DND-41 (cell line): ENCODE measurements at regions not wholly inside any gene's neighbourhood (a gene's known extent, or its start where the extent isn't known, plus 50 kb on each side); places are given as distances from the start of the nearest gene placed in this dataset.

Source experiments
- CTCF ChIP-seq: IDR thresholded peaks from 2 replicates; pipeline ENCODE4 v1.5.1; 2012; ENCODE audit warnings: borderline replicate concordance, low read length, moderate library complexity, mild to moderate bottlenecking; ENCODE audit not compliant: poor library complexity, severe bottlenecking; ENCODE audit errors: extremely low read depth
- EZH2 ChIP-seq: IDR thresholded peaks from 3 replicates; pipeline ENCODE4 v1.6.1; 2012; ENCODE audit warnings: borderline replicate concordance, low read depth, mild to moderate bottlenecking, moderate library complexity, low read length, inconsistent platforms; ENCODE audit not compliant: severe bottlenecking

- TF ChIP-seq CTCF (no peak), EZH2 (no peak)
Measured at GRCh38 chr13:111531505-111531904, 211.1 kb downstream of the TEX29 start.
